A673 (cell line): ENCODE measurements at regions not wholly inside any gene's neighbourhood (a gene's known extent, or its start where the extent isn't known, plus 50 kb on each side); places are given as distances from the start of the nearest gene placed in this dataset.

Experiments used
- BruUV-seq: library from RNA; stranded (reverse); fragments of 400-500 nt; replicated peaks from 2 replicates; lab custom pipeline; 2021; lab: Mats Ljungman, UMichigan
- CTCF ChIA-PET: fragments of 300-600 bp; sonication (Branson Sonifier 250); formaldehyde crosslinking; loops from one replicate; lab custom pipeline; 2022; ENCODE audit warnings: antibody characterized with exemption; lab: Charles Lee
- POLR2A ChIA-PET: fragments of 300-600 bp; sonication (Branson Sonifier 250); formaldehyde crosslinking; loops from one replicate; lab custom pipeline; 2022; ENCODE audit warnings: antibody characterized with exemption; ENCODE audit not compliant: low non-redundant PET; lab: Charles Lee
- DNase-seq: peaks from one replicate; pipeline ENCODE4 v3.0.0-alpha.2; 2015; ENCODE audit warnings: low spot score
- H3K27ac ChIP-seq: fragments of 200-600 bp; sonication (generic); 2 replicates; pipeline ENCODE4 v1.5.1; 2016; ENCODE audit warnings: mixed run types, low read depth, mild to moderate bottlenecking, mixed read lengths, antibody characterized with exemption, low read length; ENCODE audit not compliant: poor library complexity, severe bottlenecking
- H3K27me3 ChIP-seq: fragments of 200-600 bp; sonication (generic); replicated peaks from 2 replicates; pipeline ENCODE4 v1.6.1; 2017; ENCODE audit warnings: mixed run types, low read depth, mild to moderate bottlenecking, mixed read lengths, antibody characterized with exemption, low read length; ENCODE audit not compliant: insufficient read depth, poor library complexity
- H3K36me3 ChIP-seq: fragments of 200-600 bp; sonication (generic); 2 replicates; pipeline ENCODE4 v1.6.1; 2016; ENCODE audit warnings: mixed run types, mild to moderate bottlenecking, mixed read lengths, antibody characterized with exemption, low read length; ENCODE audit not compliant: insufficient read depth, poor library complexity, severe bottlenecking
- H3K4me1 ChIP-seq: fragments of 200-600 bp; sonication (generic); 2 replicates; pipeline ENCODE4 v1.6.1; 2017; ENCODE audit warnings: mixed run types, mild to moderate bottlenecking, mixed read lengths, antibody characterized with exemption, low read length; ENCODE audit not compliant: insufficient read depth, poor library complexity, severe bottlenecking
- H3K4me3 ChIP-seq: fragments of 200-600 bp; sonication (generic); 2 replicates; pipeline ENCODE4 v1.5.1; 2016; ENCODE audit warnings: low read depth, mixed run types, mild to moderate bottlenecking, mixed read lengths, low read length; ENCODE audit not compliant: poor library complexity, severe bottlenecking
- H3K9me3 ChIP-seq: fragments of 200-600 bp; sonication (generic); 2 replicates; pipeline ENCODE4 v1.6.1; 2016; ENCODE audit warnings: mixed run types, low read depth, mild to moderate bottlenecking, mixed read lengths, antibody characterized with exemption, low read length; ENCODE audit not compliant: poor library complexity, severe bottlenecking
- CTCF ChIP-seq: fragments of 300-800, 200-600 bp; sonication (generic); conservative IDR thresholded peaks from 2 replicates; pipeline ENCODE4 v1.5.1; 2017; ENCODE audit warnings: low read depth, mild to moderate bottlenecking, antibody characterized with exemption, low read length, moderate library complexity, mixed read lengths
- EZH2 ChIP-seq: fragments of 200-600 bp; sonication (generic); IDR thresholded peaks from 2 replicates; pipeline ENCODE4 v1.6.1; 2017; ENCODE audit warnings: borderline replicate concordance, low read depth, mild to moderate bottlenecking, mixed read lengths, antibody characterized with exemption, low read length; ENCODE audit not compliant: poor library complexity, severe bottlenecking
- intact Hi-C: fragments of 100-400 bp; cut with micrococcal nuclease; formaldehyde crosslinking; loops from one replicate; pipeline ENCODE4 v1.10.0; 2022; ENCODE audit not compliant: unreplicated experiment

- no peaks in the 10 kb centered on the region for H3K36me3 ChIP-seq
- H3K9me3 ChIP-seq = no peaks in the 10 kb centered on the region
- BruUV-seq = no TSS peak
- H3K27ac ChIP-seq = no peak overlapping the region
- DNase-seq = no peak
- ChIA-PET CTCF (interaction anchor here (0.6 kb wide), 1 partner anchor 538 kb away, joined by 4 read pairs; no protein-coding TSS in a partner anchor), POLR2A (no interaction called here)
- intact Hi-C loops = no loop called here
- peaks cover 16% of the 10 kb centered on the region for H3K27me3 ChIP-seq
- TF ChIP-seq EZH2 (no peak), CTCF (no peak)
- peaks cover 13% of the 10 kb centered on the region for H3K4me1 ChIP-seq
- no peak overlapping the region for H3K4me3 ChIP-seq
These were observed 199.3 kb downstream of the SNX10 start for GRCh38 chr7:26490640-26491624.

GRCh38 chr7:26492816-26493215 is 201.2 kb downstream of the SNX10 start:
- Histone ChIP-seq H3K4me3 (no peak overlapping the region), H3K27ac (no peak overlapping the region), H3K36me3 (no peaks in the 10 kb centered on the region), H3K9me3 (no peaks in the 10 kb centered on the region), H3K4me1 (peaks cover 10% of the 10 kb centered on the region), H3K27me3 (peaks cover 30% of the 10 kb centered on the region)
- CTCF ChIA-PET = no interaction called here
- TF ChIP-seq CTCF (no peak), EZH2 (no peak)
- no peak for DNase-seq
- intact Hi-C loops = no loop called here
- POLR2A ChIA-PET = no interaction called here
- no TSS peak for BruUV-seq

- ChIA-PET CTCF (no interaction called here), POLR2A (no interaction called here)
- no peaks in the 10 kb centered on the region for H3K9me3 ChIP-seq
- peaks cover 10% of the 10 kb centered on the region for H3K4me1 ChIP-seq
- H3K36me3 ChIP-seq = no peaks in the 10 kb centered on the region
- BruUV-seq = no TSS peak
- H3K27me3 ChIP-seq = peaks cover 37% of the 10 kb centered on the region
- H3K4me3 ChIP-seq = no peak overlapping the region
- intact Hi-C loops = no loop called here
- DNase-seq = no peak
- no peak overlapping the region for H3K27ac ChIP-seq
- TF ChIP-seq EZH2 (no peak), CTCF (no peak)
These were observed 202.2 kb downstream of the SNX10 start for GRCh38 chr7:26493737-26494428.
